ENCODE measurements at regions not wholly inside any gene's neighbourhood (a gene's known extent, or its start where the extent isn't known, plus 50 kb on each side); places are given as distances from the start of the nearest gene placed in this dataset.

GRCh38 chr16:55203570-55203969, 120.4 kb upstream of the IRX6 start:
- no peak overlapping the region for H3K4me3 ChIP-seq (ENCODE audit: low read depth, low read length)
- no peak for DNase-seq (ENCODE audit: low read depth)
- in situ Hi-C loops (cut with HindIII; ENCODE audit: low sequenced_read_pairs) = no loop called here
- no peak for TF ChIP-seq CTCF (IDR thresholded peaks at IDR 0.05; ENCODE audit: low read depth, low read length, missing control alignments)

GRCh38 chr16:55204069-55204468, 119.9 kb upstream of the IRX6 start:
- in situ Hi-C loops (cut with HindIII; ENCODE audit: low sequenced_read_pairs) = no loop called here
- H3K4me3 ChIP-seq (ENCODE audit: low read depth, low read length) = no peak overlapping the region
- no peak for TF ChIP-seq CTCF (IDR thresholded peaks at IDR 0.05; ENCODE audit: low read depth, low read length, missing control alignments)
- DNase-seq (ENCODE audit: low read depth) = no peak

- no peak overlapping the region for H3K4me3 ChIP-seq (ENCODE audit: low read depth, low read length)
- in situ Hi-C loops (cut with HindIII; ENCODE audit: low sequenced_read_pairs) = no loop called here
Measured at GRCh38 chr16:55204923-55205322, 119.1 kb upstream of the IRX6 start.

GRCh38 chr16:55207693-55208428, 116.1 kb upstream of the IRX6 start:
- in situ Hi-C loops (cut with HindIII; ENCODE audit: low sequenced_read_pairs) = no loop called here
- no peak overlapping the region for H3K4me3 ChIP-seq (ENCODE audit: low read depth, low read length)
- no peak for TF ChIP-seq CTCF (IDR thresholded peaks at IDR 0.05; ENCODE audit: low read depth, low read length, missing control alignments)
- no peak for DNase-seq (ENCODE audit: low read depth)

More at GRCh38 chr16:55204923-55205322, 119.1 kb upstream of the IRX6 start:
- TF ChIP-seq CTCF (IDR thresholded peaks at IDR 0.05; ENCODE audit: low read depth, low read length, missing control alignments) = no peak
- no peak for DNase-seq (ENCODE audit: low read depth)

- DNase-seq (ENCODE audit: low read depth) = no peak
Measured at GRCh38 chr16:55209626-55210025, 114.4 kb upstream of the IRX6 start.

GRCh38 chr16:55212791-55213190, 111.2 kb upstream of the IRX6 start:
- DNase-seq (ENCODE audit: low read depth) = no peak
- no peak for TF ChIP-seq CTCF (IDR thresholded peaks at IDR 0.05; ENCODE audit: low read depth, low read length, missing control alignments)
- in situ Hi-C loops (cut with HindIII; ENCODE audit: low sequenced_read_pairs) = no loop called here
- no peak overlapping the region for H3K4me3 ChIP-seq (ENCODE audit: low read depth, low read length)

More at GRCh38 chr16:55209626-55210025, 114.4 kb upstream of the IRX6 start:
- in situ Hi-C loops (cut with HindIII; ENCODE audit: low sequenced_read_pairs) = no loop called here
- no peak for TF ChIP-seq CTCF (IDR thresholded peaks at IDR 0.05; ENCODE audit: low read depth, low read length, missing control alignments)
- H3K4me3 ChIP-seq (ENCODE audit: low read depth, low read length) = no peak overlapping the region

Data from astrocyte of the cerebellum (primary cell).